ENCODE measurements at regions not wholly inside any gene's neighbourhood (a gene's known extent, or its start where the extent isn't known, plus 50 kb on each side); places are given as distances from the start of the nearest gene placed in this dataset.

DNA sequence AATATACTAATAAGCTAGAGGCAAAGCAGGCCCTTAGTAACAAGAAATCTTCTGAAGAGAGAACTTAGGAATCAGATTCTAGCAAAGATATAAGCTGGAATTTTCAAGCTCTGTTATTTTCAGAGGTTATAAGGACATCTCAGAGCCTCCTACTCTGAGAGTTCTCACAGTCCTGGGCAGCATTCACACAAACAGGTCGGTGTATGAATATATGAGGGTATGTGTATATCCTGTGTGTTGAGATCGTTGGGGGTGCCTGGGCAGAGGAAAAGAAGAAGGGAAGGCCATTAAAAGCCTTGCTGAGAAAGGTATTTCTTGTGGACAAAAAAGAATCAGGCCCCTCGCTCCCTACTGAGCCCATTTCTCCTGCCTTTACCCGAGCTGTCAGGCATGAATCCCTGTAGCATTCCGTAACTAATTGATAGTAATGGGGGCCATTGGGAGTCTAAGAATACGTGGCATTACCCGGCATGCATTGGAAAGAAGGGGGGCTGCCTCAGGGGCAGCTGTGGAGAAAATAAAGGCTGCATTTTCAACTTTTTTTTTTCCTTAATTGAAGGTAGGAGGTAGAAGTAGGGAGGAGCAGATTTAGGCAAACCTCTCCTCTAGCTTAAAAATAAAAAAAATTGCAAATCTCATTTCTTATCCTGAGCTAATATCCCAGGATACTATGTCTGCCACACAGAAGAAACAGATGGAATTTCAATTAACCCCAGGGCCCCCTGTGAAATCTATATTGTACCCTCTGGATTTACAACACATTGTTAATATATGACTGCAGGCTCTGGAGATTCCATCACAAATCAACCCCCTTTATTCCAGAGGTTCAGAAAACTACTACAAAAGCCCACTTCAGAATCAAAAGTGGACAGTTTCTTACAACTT is 103.8 kb downstream of the GTPBP8 start:
- CTCF ChIA-PET = no interaction called here
- no peak overlapping the region for H3K4me3 ChIP-seq (ENCODE audit: low read depth, low read length)
- POLR2A ChIA-PET = interaction anchor here (0.6 kb wide), 1 partner anchor 15 kb away, joined by 12 read pairs; no protein-coding TSS in a partner anchor
- H3K27me3 ChIP-seq (ENCODE audit: control insufficient read depth, insufficient read depth, low read length) = peaks cover 5% of the 10 kb centered on the region
- no peak for TF ChIP-seq CTCF (IDR thresholded peaks at IDR 0.05; ENCODE audit: insufficient read depth, low read depth, low read length)
- no peak for DNase-seq (ENCODE audit: low read depth)
- no peaks in the 10 kb centered on the region for H3K36me3 ChIP-seq (ENCODE audit: control insufficient read depth, insufficient read depth, low read length)

GRCh38 chr3:113096188-113096892 is 105.6 kb downstream of the GTPBP8 start:
- H3K4me3 ChIP-seq (ENCODE audit: low read depth, low read length) = no peak overlapping the region
- CTCF ChIA-PET = interaction anchor here (0.6 to 0.8 kb wide), 2 partner anchors 10 to 60 kb away, joined by 3 read pairs; no protein-coding TSS in a partner anchor
- H3K27me3 ChIP-seq (ENCODE audit: control insufficient read depth, insufficient read depth, low read length) = no peaks in the 10 kb centered on the region; the same call in 1 of the 2 replicates
- DNase-seq (ENCODE audit: low read depth) = no peak
- no peaks in the 10 kb centered on the region for H3K36me3 ChIP-seq (ENCODE audit: control insufficient read depth, insufficient read depth, low read length)
- TF ChIP-seq CTCF (IDR thresholded peaks at IDR 0.05; ENCODE audit: insufficient read depth, low read depth, low read length) = no peak
- POLR2A ChIA-PET = interaction anchor here (0.7 to 0.8 kb wide), 2 partner anchors 454 to 517 kb away, joined by 3 to 4 read pairs; no protein-coding TSS in a partner anchor

DNA sequence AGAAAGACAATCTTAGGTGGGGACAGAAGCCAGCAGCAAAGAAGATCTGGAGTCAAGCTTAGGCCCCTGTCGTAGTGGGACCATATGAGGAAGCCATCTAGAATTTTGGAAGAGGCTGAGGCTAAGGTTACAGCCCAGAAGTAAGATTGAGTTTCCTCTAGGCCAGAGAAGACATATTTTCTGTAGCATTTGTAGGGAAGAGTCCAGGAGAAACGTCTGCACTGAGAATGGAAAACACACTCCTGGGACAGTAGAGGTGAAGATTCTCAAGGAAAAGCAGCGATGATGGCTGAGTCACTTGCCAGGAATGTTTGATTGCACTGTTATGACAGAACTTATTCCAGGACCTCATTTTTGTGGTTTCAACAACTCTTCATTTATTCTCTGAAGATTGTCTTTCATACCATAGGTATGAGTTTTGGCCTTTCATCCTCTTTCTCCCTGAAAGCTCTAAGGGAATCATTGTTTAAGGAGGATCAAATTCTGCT is 107.2 kb downstream of the GTPBP8 start:
- no peak for TF ChIP-seq CTCF (IDR thresholded peaks at IDR 0.05; ENCODE audit: insufficient read depth, low read depth, low read length)
- CTCF ChIA-PET = interaction anchor here (0.7 kb wide), 1 partner anchor 11 kb away, joined by 3 read pairs; no protein-coding TSS in a partner anchor
- POLR2A ChIA-PET = interaction anchor here (0.7 kb wide), 1 partner anchor 461 kb away, joined by 4 read pairs; no protein-coding TSS in a partner anchor
- H3K36me3 ChIP-seq (ENCODE audit: control insufficient read depth, insufficient read depth, low read length) = no peaks in the 10 kb centered on the region
- no peaks in the 10 kb centered on the region; the same call in 1 of the 2 replicates for H3K27me3 ChIP-seq (ENCODE audit: control insufficient read depth, insufficient read depth, low read length)
- no peak overlapping the region for H3K4me3 ChIP-seq (ENCODE audit: low read depth, low read length)
- peak; percentile 62 for DNase-seq (ENCODE audit: low read depth)

GRCh38 chr3:113100063-113100462 is 109.3 kb downstream of the GTPBP8 start:
- no peak for DNase-seq (ENCODE audit: low read depth)
- H3K27me3 ChIP-seq (ENCODE audit: control insufficient read depth, insufficient read depth, low read length) = no peaks in the 10 kb centered on the region
- ChIA-PET CTCF (interaction anchor here (0.8 kb wide), 1 partner anchor 694 kb away, joined by 3 read pairs; no protein-coding TSS in a partner anchor), POLR2A (no interaction called here)
- no peaks in the 10 kb centered on the region for H3K36me3 ChIP-seq (ENCODE audit: control insufficient read depth, insufficient read depth, low read length)
- no peak for TF ChIP-seq CTCF (IDR thresholded peaks at IDR 0.05; ENCODE audit: insufficient read depth, low read depth, low read length)
- no peak overlapping the region for H3K4me3 ChIP-seq (ENCODE audit: low read depth, low read length)

GRCh38 chr3:113103588-113103987 is 107.8 kb upstream of the BOC start:
- Histone ChIP-seq H3K4me3 (ENCODE audit: low read depth, low read length) (no peak overlapping the region), H3K36me3 (ENCODE audit: control insufficient read depth, insufficient read depth, low read length) (no peaks in the 10 kb centered on the region), H3K27me3 (ENCODE audit: control insufficient read depth, insufficient read depth, low read length) (no peaks in the 10 kb centered on the region; the same call in 1 of the 2 replicates)
- no peak for TF ChIP-seq CTCF (IDR thresholded peaks at IDR 0.05; ENCODE audit: insufficient read depth, low read depth, low read length)
- DNase-seq (ENCODE audit: low read depth) = no peak
- CTCF ChIA-PET = no interaction called here
- POLR2A ChIA-PET = no interaction called here

All from BJ (cell line).